ENCODE measurements at regions not wholly inside any gene's neighbourhood (a gene's known extent, or its start where the extent isn't known, plus 50 kb on each side); places are given as distances from the start of the nearest gene placed in this dataset.

DNA sequence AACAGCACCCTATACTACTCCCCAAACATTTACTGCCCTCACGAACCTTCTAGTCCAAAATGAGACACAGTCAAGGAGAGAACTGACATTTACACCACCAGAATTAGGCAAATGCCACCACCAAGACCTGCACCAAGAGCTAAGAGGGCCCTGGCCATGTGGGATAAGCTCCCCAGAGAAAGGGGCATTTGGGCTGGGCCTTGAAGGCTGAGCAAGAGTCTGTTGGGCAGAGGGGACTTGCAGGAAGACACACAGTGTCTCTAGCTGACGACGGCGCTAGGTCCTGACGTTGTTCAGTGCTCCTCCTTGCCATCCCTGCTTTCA, 326.4 kb upstream of the ZMIZ1 start:
- DNase-seq (ENCODE audit: low spot score) = no peak

DNA sequence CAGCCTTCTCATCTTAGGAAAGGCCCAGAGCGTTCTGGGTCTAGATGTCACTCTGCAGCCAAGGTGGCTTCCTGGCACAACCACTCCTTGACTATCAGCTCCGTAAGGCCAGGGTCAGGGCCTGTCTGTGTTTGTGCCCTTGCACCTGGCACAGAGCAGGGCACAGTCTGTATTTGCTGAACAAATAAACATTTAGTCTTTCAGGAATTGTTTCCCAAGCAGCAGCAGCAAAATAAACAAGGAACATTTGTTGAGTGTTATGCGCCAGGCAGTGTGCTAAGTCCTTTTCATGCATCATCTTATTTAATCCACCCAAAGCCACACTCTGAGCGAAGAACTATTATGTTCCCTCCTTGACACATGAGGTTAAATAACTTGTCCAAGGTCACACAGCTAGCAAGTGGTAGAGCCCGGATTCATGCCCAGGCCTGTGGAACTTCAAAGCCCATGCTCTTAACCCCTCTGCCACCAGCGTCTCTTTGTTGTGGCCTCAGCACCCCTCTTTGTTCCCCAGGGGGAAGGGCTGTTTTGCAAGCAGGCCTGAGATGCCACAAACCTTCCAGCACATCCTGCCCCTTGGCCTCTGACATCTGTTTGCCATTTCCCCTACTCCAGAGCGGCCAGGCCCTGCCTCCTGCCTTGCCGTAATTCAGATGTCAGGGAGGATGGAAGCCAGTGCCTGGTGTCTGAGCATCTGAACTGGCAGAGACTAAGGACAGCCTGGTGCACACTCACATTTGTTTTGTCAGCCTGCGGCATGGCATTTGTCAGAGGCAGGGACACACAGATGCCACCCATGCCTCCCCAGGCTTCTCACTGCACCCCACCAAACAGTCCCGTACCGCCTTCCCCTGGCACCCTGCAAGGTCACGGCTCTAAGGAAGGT, 325.8 kb upstream of the ZMIZ1 start:
- peak; percentile 51 for DNase-seq (ENCODE audit: low spot score)

DNA sequence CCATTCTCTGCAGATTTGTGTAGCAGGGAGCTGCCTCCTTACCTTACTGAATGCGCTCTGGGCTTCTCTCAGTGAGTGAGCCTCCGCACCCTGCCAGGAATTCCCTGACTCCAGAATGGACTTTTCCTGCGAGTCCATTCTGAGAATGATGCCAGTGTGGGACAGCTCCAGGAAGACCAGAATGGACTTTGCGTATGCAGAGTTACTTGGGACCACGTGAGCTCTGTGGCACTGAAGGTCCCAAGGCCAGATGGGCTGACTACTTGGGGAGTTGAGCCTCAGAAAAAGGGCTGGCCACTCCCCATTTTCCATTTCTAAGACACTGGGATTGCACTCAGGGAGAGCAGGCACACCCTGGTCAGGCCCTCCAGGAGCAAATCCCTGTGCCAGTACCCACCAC, 324.7 kb upstream of the ZMIZ1 start:
- no peak for DNase-seq (ENCODE audit: low spot score)

DNA sequence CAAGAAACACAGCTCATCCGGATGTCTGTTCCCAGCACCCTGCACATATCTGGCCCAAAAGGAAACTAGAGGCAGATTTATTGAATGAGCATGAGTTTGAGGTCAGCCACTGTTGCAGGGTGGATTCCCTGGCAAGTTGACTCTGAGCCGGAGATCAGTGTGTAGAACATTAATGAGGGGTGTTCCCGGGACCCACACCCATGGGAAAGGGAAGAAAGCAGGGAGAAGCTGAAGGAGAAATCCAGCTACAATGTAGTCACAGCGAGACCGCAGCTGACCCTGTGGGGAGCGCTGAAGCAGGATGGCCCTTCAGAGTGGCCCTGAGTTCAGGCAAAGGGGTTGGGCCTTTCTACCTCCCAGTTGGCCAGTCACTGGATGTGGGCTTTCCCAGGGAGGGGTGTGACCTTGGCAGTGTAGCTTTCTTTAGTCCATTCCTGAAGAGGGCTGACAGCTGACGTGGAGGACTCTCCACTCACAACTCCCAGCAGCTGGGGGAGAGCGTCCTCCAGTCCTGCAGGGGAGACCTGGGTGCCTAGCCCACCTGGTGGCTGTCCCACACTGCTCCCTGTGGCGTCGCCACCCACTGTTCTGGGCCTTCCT, 324.2 kb upstream of the ZMIZ1 start:
- DNase-seq (ENCODE audit: low spot score) = peak; percentile 41

DNA sequence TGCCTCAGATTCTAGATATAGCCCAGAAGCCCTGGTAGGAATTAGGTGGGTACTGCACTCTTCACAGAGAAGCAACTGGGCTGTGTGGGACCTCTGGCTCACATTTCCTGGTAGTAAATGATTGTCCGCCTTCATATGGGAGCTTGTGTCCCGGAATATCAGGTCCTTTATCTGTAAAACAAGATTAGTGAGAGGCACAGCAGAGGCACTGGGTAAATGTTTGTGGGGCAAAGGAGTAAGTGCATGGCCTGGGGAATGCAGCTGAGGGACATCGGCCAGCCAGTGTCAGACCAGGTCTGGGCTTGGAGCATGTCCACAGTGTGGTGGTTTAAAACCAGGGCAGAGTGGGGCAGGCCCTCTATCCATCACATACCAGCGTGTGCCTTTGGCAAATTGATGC, 323.3 kb upstream of the ZMIZ1 start:
- DNase-seq (ENCODE audit: low spot score) = no peak

DNA sequence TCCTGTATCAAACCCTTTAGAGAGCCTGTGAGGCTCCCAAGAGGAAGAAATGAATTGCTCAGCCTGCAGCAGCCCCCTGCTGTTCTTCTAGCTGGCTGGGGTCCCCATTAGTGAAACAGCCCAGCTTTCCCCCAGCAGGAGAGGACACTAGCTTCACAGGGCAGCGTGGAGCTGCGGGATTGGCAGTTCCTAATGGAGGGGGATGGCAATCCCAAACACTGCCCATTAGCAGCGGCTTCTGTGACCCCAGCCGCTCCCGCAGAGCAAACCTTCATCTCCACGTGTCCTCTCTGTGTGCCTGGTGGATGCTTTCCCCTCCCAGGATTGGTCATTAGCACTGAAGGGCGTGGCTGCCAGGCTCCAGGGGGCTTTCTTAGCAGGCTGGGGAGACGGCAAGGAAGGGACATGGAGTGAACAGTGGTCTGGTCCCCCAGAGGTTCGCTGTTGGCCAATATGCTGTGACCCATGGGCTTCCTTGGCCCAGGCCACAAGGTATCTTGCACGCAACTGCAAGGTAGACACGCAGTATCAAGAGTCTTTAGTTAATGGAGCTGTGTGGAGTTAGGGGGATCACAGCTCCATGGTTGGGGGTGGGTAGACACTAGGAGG, 322.5 kb upstream of the ZMIZ1 start:
- DNase-seq (ENCODE audit: low spot score) = no peak

DNA sequence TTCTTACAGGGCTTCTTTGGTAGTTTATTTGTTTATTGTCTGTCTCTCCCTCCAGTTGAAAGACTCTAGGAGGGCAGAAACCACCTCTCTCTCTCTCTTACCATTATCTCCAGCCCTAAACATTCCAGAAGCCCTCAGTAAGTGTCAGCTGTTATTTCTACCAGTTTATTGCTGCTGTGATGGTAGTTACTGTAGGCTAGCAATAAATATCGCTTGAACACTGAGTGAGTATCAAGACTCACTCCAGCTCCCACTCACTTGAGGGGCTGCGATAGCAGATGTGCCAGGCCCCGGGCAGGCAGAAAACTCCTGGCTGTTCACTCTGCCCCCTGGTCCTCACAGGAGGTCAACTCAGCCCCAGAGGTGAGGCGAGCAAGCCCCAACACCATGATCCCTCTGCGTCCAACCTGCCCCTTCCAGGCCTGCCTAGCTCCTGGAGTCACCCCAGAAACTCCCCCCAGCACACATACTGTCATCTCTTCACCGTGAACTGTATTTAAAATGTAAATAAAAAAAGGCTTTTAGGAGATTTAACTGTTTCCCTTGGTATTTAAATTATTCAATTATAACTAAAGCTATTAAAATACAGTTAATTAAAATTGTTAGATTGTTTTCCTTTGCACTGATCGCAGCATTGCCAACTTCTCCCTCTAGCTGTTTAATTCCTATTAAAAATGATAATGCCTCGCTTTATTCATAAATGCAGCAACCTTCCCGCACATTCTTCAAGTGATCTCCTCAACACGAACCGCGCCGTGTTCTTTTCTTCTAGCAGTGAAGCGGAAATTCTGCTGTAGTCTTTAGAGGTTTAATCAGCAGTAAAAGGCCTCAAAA, 321.1 kb upstream of the ZMIZ1 start:
- DNase-seq (ENCODE audit: low spot score) = no peak

DNA sequence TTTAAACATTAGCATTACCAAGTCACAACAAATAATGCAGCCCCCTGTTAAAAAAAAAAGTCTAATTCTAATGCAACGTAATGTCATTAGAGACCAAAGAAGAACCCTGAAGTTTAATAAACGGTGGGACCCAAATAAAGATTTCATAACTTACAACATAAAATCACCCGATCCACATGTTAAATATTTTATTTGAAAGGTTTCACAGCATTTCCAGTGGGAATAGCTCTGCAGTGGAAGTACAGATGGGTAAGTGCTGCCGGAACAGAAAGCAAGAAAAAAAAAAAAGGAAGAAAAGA, 320.6 kb upstream of the ZMIZ1 start:
- no peak for DNase-seq (ENCODE audit: low spot score)

DNA sequence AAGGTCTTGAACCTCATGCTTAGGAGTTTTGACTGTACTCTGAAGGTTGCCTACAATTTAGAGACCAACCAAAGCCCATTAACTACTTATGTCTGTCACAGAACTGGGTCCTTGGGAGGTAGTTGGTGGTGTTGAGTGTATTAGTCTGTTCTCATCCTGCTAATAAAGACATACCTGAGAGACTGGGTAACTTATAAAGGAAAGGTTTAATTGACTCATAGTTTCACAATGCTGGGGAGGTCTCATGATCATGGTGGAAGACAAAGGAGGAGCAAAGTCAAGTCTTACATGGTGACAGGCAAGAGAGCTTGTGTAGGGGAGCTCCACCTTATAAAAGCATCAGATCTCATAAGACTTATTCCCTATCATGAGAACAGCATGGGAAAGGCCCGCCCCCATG, 319.6 kb upstream of the ZMIZ1 start:
- DNase-seq (ENCODE audit: low spot score) = no peak

DNA sequence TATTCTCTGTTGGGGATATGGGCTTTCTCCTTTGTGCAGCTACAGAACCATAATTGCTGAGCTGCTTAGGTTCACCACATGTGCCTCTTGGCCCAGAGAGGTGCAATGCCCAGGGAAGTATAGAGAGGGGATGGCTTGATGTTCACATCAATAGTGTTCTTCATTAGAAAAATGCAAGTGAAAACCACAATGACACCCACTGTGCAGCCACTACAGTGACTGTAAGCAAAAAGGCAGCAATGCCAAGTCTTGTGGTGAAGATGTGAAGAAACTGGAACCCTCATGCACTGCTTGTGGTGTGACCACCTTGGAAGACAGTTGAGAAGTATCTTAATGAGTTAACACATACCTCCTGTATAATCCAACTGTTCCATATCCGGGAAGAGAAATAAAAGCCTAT, 318.9 kb upstream of the ZMIZ1 start:
- no peak for DNase-seq (ENCODE audit: low spot score)

DNA sequence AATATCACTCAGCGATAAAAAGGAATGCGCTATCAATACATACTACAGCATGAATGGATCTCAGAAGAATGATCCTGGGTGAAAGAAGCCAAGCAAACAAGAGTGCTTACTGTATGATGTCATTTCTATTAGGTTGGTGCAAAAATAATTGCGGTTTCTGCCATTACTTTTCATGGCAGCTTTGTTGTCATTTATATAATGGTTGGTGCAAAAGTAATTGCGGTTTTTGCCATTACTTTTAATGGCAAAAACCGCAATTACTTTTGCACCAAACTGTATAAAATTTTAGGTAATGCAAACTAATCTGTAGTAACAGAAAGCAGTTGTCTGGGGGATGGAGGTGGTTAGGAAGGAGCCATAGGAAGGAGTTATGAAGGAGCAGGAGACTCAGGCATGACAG, 318.3 kb upstream of the ZMIZ1 start:
- DNase-seq (ENCODE audit: low spot score) = no peak

DNA sequence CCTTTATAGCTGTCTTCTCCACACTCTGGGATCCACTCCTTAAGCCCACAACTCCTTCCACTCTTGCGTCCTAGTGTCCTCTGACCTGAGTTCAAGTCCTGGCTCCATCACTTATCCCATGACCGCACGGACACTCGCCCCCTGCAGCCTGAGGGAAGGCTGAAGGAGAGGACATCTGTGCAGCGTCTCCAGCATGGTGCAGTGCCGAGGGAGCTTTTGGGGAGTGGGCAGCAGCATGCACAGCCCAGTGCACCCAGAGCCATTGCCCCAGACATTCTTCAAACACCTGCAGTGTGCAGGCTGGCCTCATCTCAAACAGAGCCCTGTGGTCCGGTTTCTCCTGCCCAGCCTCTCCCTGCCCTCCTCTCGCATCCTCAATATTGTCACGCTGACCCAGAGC, 317.1 kb upstream of the ZMIZ1 start:
- DNase-seq (ENCODE audit: low spot score) = no peak

DNA sequence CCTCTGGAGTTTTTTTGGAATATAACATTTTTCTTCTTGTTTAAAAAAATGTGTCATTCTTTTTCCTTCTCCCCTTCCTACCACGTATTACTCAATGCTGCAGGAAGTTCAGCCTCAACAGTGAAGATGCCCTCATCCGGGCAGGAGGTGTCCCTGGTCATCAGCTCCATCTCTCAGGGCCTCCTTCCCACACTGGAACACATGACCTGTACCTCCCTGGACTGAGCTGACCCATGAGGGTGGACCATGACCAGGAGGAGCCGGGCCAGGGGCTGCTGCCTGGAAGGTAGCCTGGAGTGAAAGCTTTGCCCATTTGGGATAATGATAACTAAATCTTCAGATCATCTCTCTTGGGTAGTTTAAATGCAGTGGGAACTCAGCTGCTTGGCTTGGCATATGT, 316.5 kb upstream of the ZMIZ1 start:
- DNase-seq (ENCODE audit: low spot score) = no peak

DNA sequence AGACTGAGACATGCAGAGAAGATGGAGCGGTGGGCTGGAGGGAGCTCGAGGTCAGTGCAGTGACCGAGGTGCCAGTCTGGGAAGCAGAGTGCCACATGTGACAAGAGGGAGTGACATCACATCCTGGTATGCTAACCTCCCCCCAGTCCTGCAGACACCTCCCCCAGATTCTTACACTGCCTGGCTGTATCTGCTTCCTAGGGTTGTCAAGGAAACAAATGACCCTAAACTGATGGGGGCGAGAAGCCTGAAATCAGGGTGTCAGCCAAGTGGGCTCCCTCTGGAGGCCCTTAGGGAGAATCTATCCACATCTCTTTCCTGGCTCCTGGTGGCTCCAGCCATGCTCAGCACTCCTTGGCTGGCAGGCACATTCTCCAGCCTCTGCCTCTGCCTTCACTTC, 316.1 kb upstream of the ZMIZ1 start:
- DNase-seq (ENCODE audit: low spot score) = no peak

DNA sequence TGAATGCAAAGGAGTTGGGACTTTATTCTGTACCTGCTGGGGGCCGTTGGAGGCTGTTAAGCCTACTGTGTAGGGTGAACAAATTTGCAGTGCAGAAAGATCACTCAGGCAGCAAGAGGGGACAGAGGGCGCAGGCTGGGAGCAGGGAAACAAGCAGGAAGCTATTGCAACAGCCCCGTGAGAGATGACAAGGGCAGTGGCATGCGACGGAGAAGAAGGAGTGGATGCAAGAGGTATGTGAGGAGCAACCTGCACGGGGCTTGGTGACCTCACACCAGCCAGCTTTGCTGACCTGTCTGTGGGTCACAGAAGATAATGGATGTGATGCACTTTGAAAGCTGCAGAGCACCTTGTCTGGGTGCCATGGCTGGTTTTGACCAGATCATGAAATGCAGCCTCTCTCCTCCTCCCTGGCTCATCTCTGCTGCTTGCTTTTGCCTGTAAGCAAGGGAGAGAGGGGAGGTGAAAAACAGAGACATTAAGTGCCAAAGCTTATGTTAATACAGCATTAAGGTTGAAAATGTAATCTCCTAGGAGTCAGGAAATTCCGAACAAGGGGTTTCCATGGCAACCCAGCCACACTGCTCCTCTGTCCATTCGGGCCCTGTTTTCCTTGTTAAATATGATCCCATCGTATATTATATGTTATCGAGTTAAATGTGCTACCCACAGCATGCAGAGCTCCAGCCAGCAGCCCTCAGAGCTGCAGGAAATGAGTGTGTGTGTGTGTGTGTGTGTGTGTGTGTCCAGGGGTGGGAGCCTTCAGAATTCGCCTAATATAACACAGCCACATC, 314.3 kb upstream of the ZMIZ1 start:
- DNase-seq (ENCODE audit: low spot score) = peak; percentile 59

DNA sequence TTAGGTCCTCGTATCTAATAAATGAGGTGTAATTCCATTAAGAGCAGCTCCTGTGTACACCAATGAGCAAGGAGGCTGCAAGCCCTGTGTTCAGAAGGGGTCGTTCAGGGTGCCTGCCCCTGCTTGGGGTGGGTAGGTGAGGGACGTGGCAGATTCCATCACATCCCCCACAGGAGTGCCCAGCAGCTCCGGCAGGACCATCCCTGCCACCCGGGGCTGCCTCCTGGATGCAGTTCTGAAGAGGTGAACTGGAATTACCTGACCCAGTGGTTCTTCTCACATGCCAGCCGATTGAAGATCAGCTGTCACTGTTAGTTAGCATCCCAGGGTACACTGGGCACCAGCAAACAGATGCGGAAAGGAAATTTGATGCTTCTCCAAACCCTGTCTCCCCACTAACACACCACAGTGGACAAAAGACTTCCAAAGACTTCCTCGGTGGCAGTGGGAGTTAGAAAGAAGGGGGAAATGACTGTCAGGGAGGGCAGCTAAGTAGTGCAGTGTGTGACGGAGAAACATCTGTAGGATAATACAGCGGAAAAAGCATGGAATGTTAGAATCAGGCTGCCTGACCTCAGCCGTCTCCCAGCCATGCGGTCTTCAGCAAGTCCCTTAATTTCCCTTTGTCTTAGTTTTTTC, 313.6 kb upstream of the ZMIZ1 start:
- no peak for DNase-seq (ENCODE audit: low spot score)

DNA sequence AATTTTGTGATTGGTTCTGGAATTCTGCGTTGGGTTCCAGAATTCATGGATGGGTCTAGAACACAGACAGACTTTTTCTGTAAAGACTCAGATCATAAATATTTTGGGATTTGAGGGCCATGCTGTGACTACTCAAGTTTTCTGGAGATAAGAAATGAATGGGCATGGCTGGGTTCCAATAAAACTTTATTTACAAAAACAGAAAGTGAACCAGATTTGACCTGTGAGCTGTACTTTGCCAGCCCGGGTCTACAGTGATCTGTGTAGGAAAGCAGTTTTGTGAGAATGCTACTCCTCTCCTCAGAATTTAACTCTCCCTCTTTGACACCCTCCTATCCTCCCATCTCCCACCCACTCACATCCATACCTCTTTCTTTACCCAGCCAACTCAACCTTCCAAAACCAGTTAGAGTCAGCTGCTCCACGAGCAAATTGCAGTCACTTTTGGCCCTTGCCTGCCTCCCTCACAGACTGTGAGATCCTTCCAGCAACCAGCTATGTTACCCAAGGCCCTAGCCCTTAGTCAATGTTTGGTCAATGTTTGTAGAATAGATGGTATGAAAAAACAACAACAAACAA, 312.8 kb upstream of the ZMIZ1 start:
- no peak for DNase-seq (ENCODE audit: low spot score)

DNA sequence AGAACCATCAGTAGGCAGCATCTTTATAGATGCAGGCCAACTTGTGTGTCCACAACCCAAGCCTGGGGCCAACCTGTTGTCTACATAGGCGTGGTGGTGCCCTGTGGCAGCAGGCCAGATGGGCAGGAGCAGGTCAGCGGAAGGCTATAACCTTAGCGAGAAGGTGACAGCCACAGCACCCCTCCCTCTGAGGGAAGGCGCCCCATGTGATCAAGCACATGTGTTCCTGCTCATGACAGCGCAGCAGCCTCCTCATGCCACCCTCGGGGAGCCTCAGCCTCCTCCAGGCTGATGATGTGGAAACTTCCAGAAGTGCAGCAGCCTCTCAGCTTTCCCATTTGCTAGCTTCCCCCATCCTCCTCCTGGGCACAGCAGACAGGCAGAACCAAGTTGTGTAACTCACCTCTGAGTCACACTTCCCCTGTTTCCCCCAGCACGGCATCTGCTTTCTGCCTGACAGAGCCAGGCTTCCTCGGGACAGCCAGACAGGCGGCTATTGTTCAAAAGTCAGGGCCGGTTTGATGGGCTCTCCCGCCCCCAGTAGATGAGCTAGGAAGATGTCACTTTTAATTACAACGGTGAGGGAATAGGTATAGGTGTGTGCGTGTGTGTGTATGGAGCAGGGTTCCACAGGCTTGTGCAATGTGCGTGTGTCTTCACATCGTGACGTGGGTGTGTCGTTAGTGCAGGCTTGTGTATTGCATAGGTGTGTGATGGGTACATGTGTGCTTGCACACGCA, 312.0 kb upstream of the ZMIZ1 start:
- DNase-seq (ENCODE audit: low spot score) = peak; percentile 98

DNA sequence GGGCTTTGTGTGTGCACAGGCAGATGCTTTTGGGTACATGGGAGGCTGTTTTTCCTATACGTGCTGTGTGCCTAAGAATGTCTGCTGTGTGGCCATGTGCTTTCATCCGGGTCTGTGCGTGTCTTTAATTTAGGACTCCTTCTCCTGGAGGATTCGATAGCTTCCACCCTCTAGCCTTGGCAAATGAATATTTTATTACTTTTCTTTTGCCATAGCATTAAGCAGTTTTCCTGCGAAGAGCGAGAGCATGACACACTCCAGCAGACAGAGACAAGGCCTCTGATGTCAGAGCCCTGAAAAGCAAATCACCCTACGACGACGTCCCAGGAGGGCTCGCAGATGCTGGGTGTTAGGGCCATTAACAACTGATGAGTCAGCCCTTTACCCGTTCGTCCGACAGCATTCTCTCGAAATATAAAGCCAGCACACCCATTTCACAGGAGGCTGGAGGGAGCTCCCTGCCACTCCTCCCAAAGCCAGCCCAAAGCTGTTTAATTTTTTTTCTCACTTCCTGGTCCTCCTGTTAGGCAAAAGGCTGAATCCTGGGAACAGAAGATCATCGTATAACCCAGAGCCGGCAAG, 311.3 kb upstream of the ZMIZ1 start:
- DNase-seq (ENCODE audit: low spot score) = peak; percentile 76

DNA sequence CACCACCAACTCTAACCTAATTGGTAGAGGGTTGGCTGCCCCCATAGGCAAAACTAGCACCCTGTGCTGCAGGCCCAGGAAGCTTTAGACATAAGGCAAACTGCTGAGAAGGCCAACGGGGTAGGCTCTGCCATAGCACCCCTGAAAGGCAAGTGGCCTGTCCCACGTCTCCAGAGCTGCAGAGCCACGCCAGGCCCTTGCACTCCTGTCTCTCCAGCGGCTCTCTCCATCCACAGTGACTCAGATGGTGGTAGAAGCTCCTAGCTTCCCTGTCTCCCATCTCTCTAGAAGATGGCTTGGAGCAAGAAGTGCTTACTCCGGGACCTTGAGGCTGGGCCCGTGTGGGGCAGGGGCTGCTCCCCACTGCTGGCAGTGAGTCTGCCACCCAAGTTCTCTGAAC, 310.6 kb upstream of the ZMIZ1 start:
- DNase-seq (ENCODE audit: low spot score) = no peak

Data from AG08395 (cell line).